ENCODE measurements at regions not wholly inside any gene's neighbourhood (a gene's known extent, or its start where the extent isn't known, plus 50 kb on each side); places are given as distances from the start of the nearest gene placed in this dataset.
"Not testable (repeated sequence)": the region's sequence is repeated elsewhere in the genome, so short reads cannot be mapped to it uniquely, and the experiment has no call there.

GRCh38 chr2:155022531-155022930 lies 324.0 kb downstream of the KCNJ3 start:
- no peak for DNase-seq (ENCODE audit: low spot score)

- DNase-seq (ENCODE audit: low spot score), result no peak
These were observed 323.1 kb downstream of the KCNJ3 start for GRCh38 chr2:155021618-155022017.

- DNase-seq (ENCODE audit: low spot score), result no peak
These were observed 321.8 kb downstream of the KCNJ3 start for GRCh38 chr2:155020246-155020645.

- DNase-seq (ENCODE audit: low spot score), result no peak
These were observed 312.4 kb downstream of the KCNJ3 start for GRCh38 chr2:155010925-155011324.

GRCh38 chr2:154995361-154995760 lies 296.9 kb downstream of the KCNJ3 start:
- no peak for DNase-seq (ENCODE audit: low spot score)

- no peak for DNase-seq (ENCODE audit: low spot score)
These were observed 294.3 kb downstream of the KCNJ3 start for GRCh38 chr2:154992826-154993225.

GRCh38 chr2:154978710-154979109 lies 280.2 kb downstream of the KCNJ3 start:
- no peak for DNase-seq (ENCODE audit: low spot score)

- no peak for DNase-seq (ENCODE audit: low spot score)
These were observed 279.7 kb downstream of the KCNJ3 start for GRCh38 chr2:154978244-154978643.

- DNase-seq (ENCODE audit: low spot score), result no peak
These were observed 275.5 kb downstream of the KCNJ3 start for GRCh38 chr2:154974041-154974440.

- DNase-seq (ENCODE audit: low spot score), result no peak
These were observed 265.0 kb downstream of the KCNJ3 start for GRCh38 chr2:154963511-154963910.

- DNase-seq (ENCODE audit: low spot score), result no peak
These were observed 263.2 kb downstream of the KCNJ3 start for GRCh38 chr2:154961676-154962075.

GRCh38 chr2:154960802-154961583 lies 262.5 kb downstream of the KCNJ3 start:
- DNase-seq (ENCODE audit: low spot score), result no peak

GRCh38 chr2:154952346-154952980 lies 254.0 kb downstream of the KCNJ3 start:
- no peak for DNase-seq (ENCODE audit: low spot score)

- not testable (repeated sequence) for DNase-seq (ENCODE audit: low spot score)
These were observed 248.9 kb downstream of the KCNJ3 start for GRCh38 chr2:154947416-154947815.

GRCh38 chr2:154945984-154946383 lies 247.5 kb downstream of the KCNJ3 start:
- DNase-seq (ENCODE audit: low spot score), result no peak

GRCh38 chr2:154941379-154941778 lies 242.9 kb downstream of the KCNJ3 start:
- DNase-seq (ENCODE audit: low spot score), result no peak

- DNase-seq (ENCODE audit: low spot score), result no peak
These were observed 235.7 kb downstream of the KCNJ3 start for GRCh38 chr2:154934213-154934612.

- no peak for DNase-seq (ENCODE audit: low spot score)
These were observed 226.0 kb downstream of the KCNJ3 start for GRCh38 chr2:154924531-154924930.

- DNase-seq (ENCODE audit: low spot score), result no peak
These were observed 216.1 kb downstream of the KCNJ3 start for GRCh38 chr2:154914561-154914960.

GRCh38 chr2:154912215-154912614 lies 213.7 kb downstream of the KCNJ3 start:
- DNase-seq (ENCODE audit: low spot score), result no peak

- no peak for DNase-seq (ENCODE audit: low spot score)
These were observed 213.2 kb downstream of the KCNJ3 start for GRCh38 chr2:154911729-154912128.

GRCh38 chr2:154910701-154911100 lies 212.2 kb downstream of the KCNJ3 start:
- DNase-seq (ENCODE audit: low spot score), result no peak

- DNase-seq (ENCODE audit: low spot score), result no peak
These were observed 209.8 kb downstream of the KCNJ3 start for GRCh38 chr2:154908327-154908726.
